GM23338 (cell line): ENCODE measurements at regions not wholly inside any gene's neighbourhood (a gene's known extent, or its start where the extent isn't known, plus 50 kb on each side); places are given as distances from the start of the nearest gene placed in this dataset.

Experiments used
- ATAC-seq: fragments of 200-7000 bp; cut with Tn5 transposase; 3 replicates; pipeline ENCODE4 v1.9.1; 2020
- DNase-seq: peaks from one replicate; pipeline ENCODE4 v3.0.0-alpha.2; 2015; ENCODE audit warnings: low spot score
- H2AFZ ChIP-seq: fragments of 200-600 bp; sonication (generic); 2 replicates; pipeline ENCODE4 v1.8.0; 2016; ENCODE audit warnings: antibody characterized with exemption, mild to moderate bottlenecking, moderate library complexity
- H3F3A ChIP-seq: fragments of 200-600 bp; sonication (generic); replicated peaks from 2 replicates; pipeline ENCODE4 v1.8.0; 2017; ENCODE audit warnings: antibody characterized with exemption, mixed run types, low read depth
- H3K27ac ChIP-seq: fragments of 200-600 bp; sonication (generic); 2 replicates; pipeline ENCODE4 v1.6.1; 2016; ENCODE audit warnings: low read depth
- H3K27me3 ChIP-seq: fragments of 200-600 bp; sonication (generic); 2 replicates; pipeline ENCODE4 v1.8.0; 2016; ENCODE audit warnings: mild to moderate bottlenecking, mixed run types, moderate library complexity; ENCODE audit not compliant: insufficient read depth
- H3K36me3 ChIP-seq: fragments of 200-600 bp; sonication (generic); 2 replicates; pipeline ENCODE4 v1.8.0; 2016; ENCODE audit warnings: mild to moderate bottlenecking; ENCODE audit not compliant: insufficient read depth
- H3K4me1 ChIP-seq: fragments of 200-600 bp; sonication (generic); 2 replicates; pipeline ENCODE4 v1.8.0; 2016; ENCODE audit warnings: mild to moderate bottlenecking, moderate library complexity; ENCODE audit not compliant: insufficient read depth
- H3K4me2 ChIP-seq: fragments of 200-600 bp; sonication (generic); 2 replicates; pipeline ENCODE4 v1.7.1; 2017; ENCODE audit warnings: mixed run types
- H3K4me3 ChIP-seq: fragments of 200-600 bp; sonication (generic); 2 replicates; pipeline ENCODE4 v1.6.1; 2016; ENCODE audit warnings: mixed run types
- H3K79me2 ChIP-seq: fragments of 200-600 bp; sonication (generic); replicated peaks from 2 replicates; pipeline ENCODE4 v1.8.0; 2017; ENCODE audit warnings: mild to moderate bottlenecking; ENCODE audit not compliant: insufficient read depth
- H3K9me2 ChIP-seq: fragments of 200-600 bp; sonication (generic); 2 replicates; pipeline ENCODE4 v1.8.0; 2017; ENCODE audit not compliant: insufficient read depth
- H4K20me1 ChIP-seq: fragments of 200-600 bp; sonication (generic); replicated peaks from 2 replicates; pipeline ENCODE4 v1.8.0; 2017; ENCODE audit warnings: mild to moderate bottlenecking; ENCODE audit not compliant: insufficient read depth
- H3K27ac Mint-ChIP-seq: 2 replicates; pipeline ENCODE4 v1.8.0; 2020; ENCODE audit warnings: inconsistent platforms, mild to moderate bottlenecking, moderate library complexity, mixed read lengths
- H3K27me3 Mint-ChIP-seq: 3 replicates; pipeline ENCODE4 v1.8.0; 2022; ENCODE audit warnings: low read depth, mild to moderate bottlenecking, moderate library complexity, mixed read lengths, inconsistent platforms; ENCODE audit not compliant: insufficient read depth, poor library complexity
- H3K36me3 Mint-ChIP-seq: 3 replicates; pipeline ENCODE4 v1.8.0; 2021; ENCODE audit warnings: low read depth, mild to moderate bottlenecking, inconsistent platforms, moderate library complexity, mixed read lengths
- H3K4me1 Mint-ChIP-seq: 3 replicates; pipeline ENCODE4 v1.8.0; 2020; ENCODE audit warnings: mild to moderate bottlenecking, inconsistent platforms, mixed read lengths
- H3K4me3 Mint-ChIP-seq: 3 replicates; pipeline ENCODE4 v1.8.0; 2021; ENCODE audit warnings: moderate library complexity, mild to moderate bottlenecking, inconsistent platforms, mixed read lengths
- H3K9me3 Mint-ChIP-seq: 3 replicates; pipeline ENCODE4 v1.8.0; 2020; ENCODE audit warnings: moderate library complexity, mild to moderate bottlenecking, inconsistent platforms, mixed read lengths
- CREB1 ChIP-seq: fragments of 250-450 bp; sonication (Bioruptor Pico); IDR thresholded peaks from 2 replicates; pipeline ENCODE4 v1.5.0; 2020; ENCODE audit warnings: low read depth, mild to moderate bottlenecking, moderate library complexity
- EZH2 ChIP-seq: fragments of 200-600 bp; sonication (generic); IDR thresholded peaks from one replicate; pipeline ENCODE4 v1.8.0; 2017; ENCODE audit warnings: antibody characterized with exemption, mild to moderate bottlenecking, low read depth; ENCODE audit not compliant: unreplicated experiment
- JUNB ChIP-seq: IDR thresholded peaks from one replicate; pipeline ENCODE4 v1.6.1; 2016; ENCODE audit warnings: antibody characterized with exemption; ENCODE audit not compliant: unreplicated experiment
- NANOG ChIP-seq: IDR thresholded peaks from 2 replicates; pipeline ENCODE4 v1.6.1; 2016; ENCODE audit warnings: antibody characterized with exemption, borderline replicate concordance
- STAT1 ChIP-seq: IDR thresholded peaks from one replicate; pipeline ENCODE4 v1.6.1; 2016; ENCODE audit warnings: antibody characterized with exemption; ENCODE audit not compliant: unreplicated experiment
- ZNF114 ChIP-seq: fragments of 250-450 bp; sonication (Bioruptor Pico); IDR thresholded peaks from 2 replicates; pipeline ENCODE4 v1.5.0; 2020; ENCODE audit warnings: mild to moderate bottlenecking, moderate library complexity
- TF ChIP-seq, protein P1 (sequence below): fragments of 250-450 bp; sonication (Bioruptor Pico); IDR thresholded peaks from 2 replicates; pipeline ENCODE4 v1.5.0; 2020; ENCODE audit warnings: mild to moderate bottlenecking, moderate library complexity
- TF ChIP-seq, protein P2 (sequence below), 2 experiments: fragments of 200-600 bp in 1 of 2; sonication (generic) in 1 of 2; conservative IDR thresholded peaks; 2 replicates each; pipeline versions ENCODE4 v1.5.1 to v1.6.1; 2016 to 2017; ENCODE audit warnings: antibody characterized with exemption in 2 of 2, low read depth in 2 of 2, mild to moderate bottlenecking in 2 of 2, moderate library complexity in 1 of 2
- TF ChIP-seq, protein P3 (sequence below): IDR thresholded peaks from 2 replicates; pipeline ENCODE4 v1.6.1; 2016; ENCODE audit warnings: antibody characterized with exemption

DNA sequence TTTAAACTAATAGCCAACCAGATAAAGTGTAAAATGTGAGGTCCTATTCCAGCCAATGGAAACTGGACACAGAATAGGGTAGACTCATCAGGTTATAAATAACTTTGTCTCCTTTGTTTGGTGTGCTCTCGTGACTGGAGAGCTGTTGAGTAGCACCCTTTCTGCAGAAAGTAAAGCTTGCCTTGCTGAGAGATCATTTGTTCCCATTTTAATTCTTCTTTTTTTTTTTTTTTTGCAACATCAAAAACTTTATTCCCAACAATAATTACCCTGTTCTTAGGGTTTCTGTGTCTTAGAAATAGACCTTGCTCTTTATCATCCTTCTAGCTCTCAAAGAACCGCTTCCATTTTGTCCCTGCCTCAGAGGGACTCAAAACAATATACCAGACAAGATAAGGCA lies 220.4 kb downstream of the FAM76B start:
- Histone ChIP-seq H3K9me2 (peaks cover 4% of the 10 kb centered on the region; the same call in 1 of the 2 replicates), H2AFZ (no peak overlapping the region), H3K36me3 (peaks cover 11% of the 10 kb centered on the region; the same call in 1 of the 2 replicates), H3K4me3 (no peak overlapping the region), H3K4me2 (no peak overlapping the region), H3F3A (no peaks in the 10 kb centered on the region), H3K27ac (no peak overlapping the region), H3K27me3 (no peaks in the 10 kb centered on the region), H3K4me1 (no peaks in the 10 kb centered on the region), H4K20me1 (no peaks in the 10 kb centered on the region), H3K79me2 (no peaks in the 10 kb centered on the region)
- Mint-ChIP-seq H3K4me1 (no peaks in the 10 kb centered on the region), H3K27ac (no peak overlapping the region), H3K9me3 (peaks cover 18% of the 10 kb centered on the region), H3K36me3 (peaks cover 13% of the 10 kb centered on the region; the same call in 2 of the 3 replicates), H3K4me3 (no peak overlapping the region), H3K27me3 (no peaks in the 10 kb centered on the region)
- DNase-seq: no peak
- ATAC-seq: no peak
- no peak for TF ChIP-seq CREB1
- TF ChIP-seq ZNF114 (CRISPR knock-in tag): no peak
- TF ChIP-seq, protein P1, sequence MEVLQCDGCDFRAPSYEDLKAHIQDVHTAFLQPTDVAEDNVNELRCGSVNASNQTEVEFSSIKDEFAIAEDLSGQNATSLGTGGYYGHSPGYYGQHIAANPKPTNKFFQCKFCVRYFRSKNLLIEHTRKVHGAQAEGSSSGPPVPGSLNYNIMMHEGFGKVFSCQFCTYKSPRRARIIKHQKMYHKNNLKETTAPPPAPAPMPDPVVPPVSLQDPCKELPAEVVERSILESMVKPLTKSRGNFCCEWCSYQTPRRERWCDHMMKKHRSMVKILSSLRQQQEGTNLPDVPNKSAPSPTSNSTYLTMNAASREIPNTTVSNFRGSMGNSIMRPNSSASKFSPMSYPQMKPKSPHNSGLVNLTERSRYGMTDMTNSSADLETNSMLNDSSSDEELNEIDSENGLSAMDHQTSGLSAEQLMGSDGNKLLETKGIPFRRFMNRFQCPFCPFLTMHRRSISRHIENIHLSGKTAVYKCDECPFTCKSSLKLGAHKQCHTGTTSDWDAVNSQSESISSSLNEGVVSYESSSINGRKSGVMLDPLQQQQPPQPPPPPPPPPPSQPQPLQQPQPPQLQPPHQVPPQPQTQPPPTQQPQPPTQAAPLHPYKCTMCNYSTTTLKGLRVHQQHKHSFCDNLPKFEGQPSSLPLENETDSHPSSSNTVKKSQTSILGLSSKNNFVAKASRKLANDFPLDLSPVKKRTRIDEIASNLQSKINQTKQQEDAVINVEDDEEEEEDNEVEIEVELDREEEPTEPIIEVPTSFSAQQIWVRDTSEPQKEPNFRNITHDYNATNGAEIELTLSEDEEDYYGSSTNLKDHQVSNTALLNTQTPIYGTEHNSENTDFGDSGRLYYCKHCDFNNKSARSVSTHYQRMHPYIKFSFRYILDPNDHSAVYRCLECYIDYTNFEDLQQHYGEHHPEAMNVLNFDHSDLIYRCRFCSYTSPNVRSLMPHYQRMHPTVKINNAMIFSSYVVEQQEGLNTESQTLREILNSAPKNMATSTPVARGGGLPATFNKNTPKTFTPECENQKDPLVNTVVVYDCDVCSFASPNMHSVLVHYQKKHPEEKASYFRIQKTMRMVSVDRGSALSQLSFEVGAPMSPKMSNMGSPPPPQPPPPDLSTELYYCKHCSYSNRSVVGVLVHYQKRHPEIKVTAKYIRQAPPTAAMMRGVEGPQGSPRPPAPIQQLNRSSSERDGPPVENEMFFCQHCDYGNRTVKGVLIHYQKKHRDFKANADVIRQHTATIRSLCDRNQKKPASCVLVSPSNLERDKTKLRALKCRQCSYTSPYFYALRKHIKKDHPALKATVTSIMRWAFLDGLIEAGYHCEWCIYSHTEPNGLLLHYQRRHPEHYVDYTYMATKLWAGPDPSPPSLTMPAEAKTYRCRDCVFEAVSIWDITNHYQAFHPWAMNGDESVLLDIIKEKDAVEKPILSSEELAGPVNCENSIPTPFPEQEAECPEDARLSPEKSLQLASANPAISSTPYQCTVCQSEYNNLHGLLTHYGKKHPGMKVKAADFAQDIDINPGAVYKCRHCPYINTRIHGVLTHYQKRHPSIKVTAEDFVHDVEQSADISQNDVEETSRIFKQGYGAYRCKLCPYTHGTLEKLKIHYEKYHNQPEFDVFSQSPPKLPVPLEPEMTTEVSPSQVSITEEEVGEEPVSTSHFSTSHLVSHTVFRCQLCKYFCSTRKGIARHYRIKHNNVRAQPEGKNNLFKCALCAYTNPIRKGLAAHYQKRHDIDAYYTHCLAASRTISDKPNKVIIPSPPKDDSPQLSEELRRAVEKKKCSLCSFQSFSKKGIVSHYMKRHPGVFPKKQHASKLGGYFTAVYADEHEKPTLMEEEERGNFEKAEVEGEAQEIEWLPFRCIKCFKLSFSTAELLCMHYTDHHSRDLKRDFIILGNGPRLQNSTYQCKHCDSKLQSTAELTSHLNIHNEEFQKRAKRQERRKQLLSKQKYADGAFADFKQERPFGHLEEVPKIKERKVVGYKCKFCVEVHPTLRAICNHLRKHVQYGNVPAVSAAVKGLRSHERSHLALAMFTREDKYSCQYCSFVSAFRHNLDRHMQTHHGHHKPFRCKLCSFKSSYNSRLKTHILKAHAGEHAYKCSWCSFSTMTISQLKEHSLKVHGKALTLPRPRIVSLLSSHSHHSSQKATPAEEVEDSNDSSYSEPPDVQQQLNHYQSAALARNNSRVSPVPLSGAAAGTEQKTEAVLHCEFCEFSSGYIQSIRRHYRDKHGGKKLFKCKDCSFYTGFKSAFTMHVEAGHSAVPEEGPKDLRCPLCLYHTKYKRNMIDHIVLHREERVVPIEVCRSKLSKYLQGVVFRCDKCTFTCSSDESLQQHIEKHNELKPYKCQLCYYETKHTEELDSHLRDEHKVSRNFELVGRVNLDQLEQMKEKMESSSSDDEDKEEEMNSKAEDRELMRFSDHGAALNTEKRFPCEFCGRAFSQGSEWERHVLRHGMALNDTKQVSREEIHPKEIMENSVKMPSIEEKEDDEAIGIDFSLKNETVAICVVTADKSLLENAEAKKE (CRISPR knock-in tag): no peak
- TF ChIP-seq STAT1: no peak
- TF ChIP-seq JUNB: no peak
- TF ChIP-seq NANOG: no peak
- no peak for TF ChIP-seq EZH2
- TF ChIP-seq, protein P2, sequence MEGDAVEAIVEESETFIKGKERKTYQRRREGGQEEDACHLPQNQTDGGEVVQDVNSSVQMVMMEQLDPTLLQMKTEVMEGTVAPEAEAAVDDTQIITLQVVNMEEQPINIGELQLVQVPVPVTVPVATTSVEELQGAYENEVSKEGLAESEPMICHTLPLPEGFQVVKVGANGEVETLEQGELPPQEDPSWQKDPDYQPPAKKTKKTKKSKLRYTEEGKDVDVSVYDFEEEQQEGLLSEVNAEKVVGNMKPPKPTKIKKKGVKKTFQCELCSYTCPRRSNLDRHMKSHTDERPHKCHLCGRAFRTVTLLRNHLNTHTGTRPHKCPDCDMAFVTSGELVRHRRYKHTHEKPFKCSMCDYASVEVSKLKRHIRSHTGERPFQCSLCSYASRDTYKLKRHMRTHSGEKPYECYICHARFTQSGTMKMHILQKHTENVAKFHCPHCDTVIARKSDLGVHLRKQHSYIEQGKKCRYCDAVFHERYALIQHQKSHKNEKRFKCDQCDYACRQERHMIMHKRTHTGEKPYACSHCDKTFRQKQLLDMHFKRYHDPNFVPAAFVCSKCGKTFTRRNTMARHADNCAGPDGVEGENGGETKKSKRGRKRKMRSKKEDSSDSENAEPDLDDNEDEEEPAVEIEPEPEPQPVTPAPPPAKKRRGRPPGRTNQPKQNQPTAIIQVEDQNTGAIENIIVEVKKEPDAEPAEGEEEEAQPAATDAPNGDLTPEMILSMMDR (conservative IDR thresholded peaks at IDR 0.05; ENCODE audit: low read depth in 2 of 2): no peak
- TF ChIP-seq, protein P3, sequence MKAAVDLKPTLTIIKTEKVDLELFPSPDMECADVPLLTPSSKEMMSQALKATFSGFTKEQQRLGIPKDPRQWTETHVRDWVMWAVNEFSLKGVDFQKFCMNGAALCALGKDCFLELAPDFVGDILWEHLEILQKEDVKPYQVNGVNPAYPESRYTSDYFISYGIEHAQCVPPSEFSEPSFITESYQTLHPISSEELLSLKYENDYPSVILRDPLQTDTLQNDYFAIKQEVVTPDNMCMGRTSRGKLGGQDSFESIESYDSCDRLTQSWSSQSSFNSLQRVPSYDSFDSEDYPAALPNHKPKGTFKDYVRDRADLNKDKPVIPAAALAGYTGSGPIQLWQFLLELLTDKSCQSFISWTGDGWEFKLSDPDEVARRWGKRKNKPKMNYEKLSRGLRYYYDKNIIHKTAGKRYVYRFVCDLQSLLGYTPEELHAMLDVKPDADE: no peak
